ENCODE measurements at regions not wholly inside any gene's neighbourhood (a gene's known extent, or its start where the extent isn't known, plus 50 kb on each side); places are given as distances from the start of the nearest gene placed in this dataset.

- TF ChIP-seq, protein P1, sequence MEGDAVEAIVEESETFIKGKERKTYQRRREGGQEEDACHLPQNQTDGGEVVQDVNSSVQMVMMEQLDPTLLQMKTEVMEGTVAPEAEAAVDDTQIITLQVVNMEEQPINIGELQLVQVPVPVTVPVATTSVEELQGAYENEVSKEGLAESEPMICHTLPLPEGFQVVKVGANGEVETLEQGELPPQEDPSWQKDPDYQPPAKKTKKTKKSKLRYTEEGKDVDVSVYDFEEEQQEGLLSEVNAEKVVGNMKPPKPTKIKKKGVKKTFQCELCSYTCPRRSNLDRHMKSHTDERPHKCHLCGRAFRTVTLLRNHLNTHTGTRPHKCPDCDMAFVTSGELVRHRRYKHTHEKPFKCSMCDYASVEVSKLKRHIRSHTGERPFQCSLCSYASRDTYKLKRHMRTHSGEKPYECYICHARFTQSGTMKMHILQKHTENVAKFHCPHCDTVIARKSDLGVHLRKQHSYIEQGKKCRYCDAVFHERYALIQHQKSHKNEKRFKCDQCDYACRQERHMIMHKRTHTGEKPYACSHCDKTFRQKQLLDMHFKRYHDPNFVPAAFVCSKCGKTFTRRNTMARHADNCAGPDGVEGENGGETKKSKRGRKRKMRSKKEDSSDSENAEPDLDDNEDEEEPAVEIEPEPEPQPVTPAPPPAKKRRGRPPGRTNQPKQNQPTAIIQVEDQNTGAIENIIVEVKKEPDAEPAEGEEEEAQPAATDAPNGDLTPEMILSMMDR (IDR thresholded peaks at IDR 0.05; ENCODE audit: poor library complexity, severe bottlenecking): no peak
- TF ChIP-seq EZH2 (IDR thresholded peaks at IDR 0.05; ENCODE audit: borderline replicate concordance, insufficient read depth, low read length, poor library complexity, severe bottlenecking) (no peak), TAF1 (IDR thresholded peaks at IDR 0.05; ENCODE audit: low read depth) (no peak), POLR2AphosphoS5 (IDR thresholded peaks at IDR 0.05) (no peak), EP300 (conservative IDR thresholded peaks at IDR 0.05; ENCODE audit: poor library complexity, severe bottlenecking) (no peak)
- TF ChIP-seq, protein P2, sequence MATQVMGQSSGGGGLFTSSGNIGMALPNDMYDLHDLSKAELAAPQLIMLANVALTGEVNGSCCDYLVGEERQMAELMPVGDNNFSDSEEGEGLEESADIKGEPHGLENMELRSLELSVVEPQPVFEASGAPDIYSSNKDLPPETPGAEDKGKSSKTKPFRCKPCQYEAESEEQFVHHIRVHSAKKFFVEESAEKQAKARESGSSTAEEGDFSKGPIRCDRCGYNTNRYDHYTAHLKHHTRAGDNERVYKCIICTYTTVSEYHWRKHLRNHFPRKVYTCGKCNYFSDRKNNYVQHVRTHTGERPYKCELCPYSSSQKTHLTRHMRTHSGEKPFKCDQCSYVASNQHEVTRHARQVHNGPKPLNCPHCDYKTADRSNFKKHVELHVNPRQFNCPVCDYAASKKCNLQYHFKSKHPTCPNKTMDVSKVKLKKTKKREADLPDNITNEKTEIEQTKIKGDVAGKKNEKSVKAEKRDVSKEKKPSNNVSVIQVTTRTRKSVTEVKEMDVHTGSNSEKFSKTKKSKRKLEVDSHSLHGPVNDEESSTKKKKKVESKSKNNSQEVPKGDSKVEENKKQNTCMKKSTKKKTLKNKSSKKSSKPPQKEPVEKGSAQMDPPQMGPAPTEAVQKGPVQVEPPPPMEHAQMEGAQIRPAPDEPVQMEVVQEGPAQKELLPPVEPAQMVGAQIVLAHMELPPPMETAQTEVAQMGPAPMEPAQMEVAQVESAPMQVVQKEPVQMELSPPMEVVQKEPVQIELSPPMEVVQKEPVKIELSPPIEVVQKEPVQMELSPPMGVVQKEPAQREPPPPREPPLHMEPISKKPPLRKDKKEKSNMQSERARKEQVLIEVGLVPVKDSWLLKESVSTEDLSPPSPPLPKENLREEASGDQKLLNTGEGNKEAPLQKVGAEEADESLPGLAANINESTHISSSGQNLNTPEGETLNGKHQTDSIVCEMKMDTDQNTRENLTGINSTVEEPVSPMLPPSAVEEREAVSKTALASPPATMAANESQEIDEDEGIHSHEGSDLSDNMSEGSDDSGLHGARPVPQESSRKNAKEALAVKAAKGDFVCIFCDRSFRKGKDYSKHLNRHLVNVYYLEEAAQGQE (IDR thresholded peaks at IDR 0.05; ENCODE audit: borderline replicate concordance): peak; percentile 81
Measured at GRCh38 chr7:35491233-35491632, 203.7 kb downstream of the HERPUD2 start.
